ENCODE measurements at regions not wholly inside any gene's neighbourhood (a gene's known extent, or its start where the extent isn't known, plus 50 kb on each side); places are given as distances from the start of the nearest gene placed in this dataset.

- H3K36me3 ChIP-seq, result no peaks in the 10 kb centered on the region
- H3K9me3 ChIP-seq (ENCODE audit: low read depth), result no peaks in the 10 kb centered on the region
- H3K27me3 ChIP-seq, result no peaks in the 10 kb centered on the region
- TF ChIP-seq, protein P1, sequence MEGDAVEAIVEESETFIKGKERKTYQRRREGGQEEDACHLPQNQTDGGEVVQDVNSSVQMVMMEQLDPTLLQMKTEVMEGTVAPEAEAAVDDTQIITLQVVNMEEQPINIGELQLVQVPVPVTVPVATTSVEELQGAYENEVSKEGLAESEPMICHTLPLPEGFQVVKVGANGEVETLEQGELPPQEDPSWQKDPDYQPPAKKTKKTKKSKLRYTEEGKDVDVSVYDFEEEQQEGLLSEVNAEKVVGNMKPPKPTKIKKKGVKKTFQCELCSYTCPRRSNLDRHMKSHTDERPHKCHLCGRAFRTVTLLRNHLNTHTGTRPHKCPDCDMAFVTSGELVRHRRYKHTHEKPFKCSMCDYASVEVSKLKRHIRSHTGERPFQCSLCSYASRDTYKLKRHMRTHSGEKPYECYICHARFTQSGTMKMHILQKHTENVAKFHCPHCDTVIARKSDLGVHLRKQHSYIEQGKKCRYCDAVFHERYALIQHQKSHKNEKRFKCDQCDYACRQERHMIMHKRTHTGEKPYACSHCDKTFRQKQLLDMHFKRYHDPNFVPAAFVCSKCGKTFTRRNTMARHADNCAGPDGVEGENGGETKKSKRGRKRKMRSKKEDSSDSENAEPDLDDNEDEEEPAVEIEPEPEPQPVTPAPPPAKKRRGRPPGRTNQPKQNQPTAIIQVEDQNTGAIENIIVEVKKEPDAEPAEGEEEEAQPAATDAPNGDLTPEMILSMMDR (IDR thresholded peaks at IDR 0.05; ENCODE audit: low read depth, low read length), result no peak
- no peak overlapping the region for H3K27ac ChIP-seq
- DNase-seq (ENCODE audit: low read depth in 1 of 2, low spot score in 1 of 2), result no peak
- no peak overlapping the region for H3K4me3 ChIP-seq
- no peaks in the 10 kb centered on the region for H3K4me1 ChIP-seq (ENCODE audit: low read depth)
These were observed 106.4 kb upstream of the ANO1 start for GRCh38 chr11:69971741-69972140.

DNA sequence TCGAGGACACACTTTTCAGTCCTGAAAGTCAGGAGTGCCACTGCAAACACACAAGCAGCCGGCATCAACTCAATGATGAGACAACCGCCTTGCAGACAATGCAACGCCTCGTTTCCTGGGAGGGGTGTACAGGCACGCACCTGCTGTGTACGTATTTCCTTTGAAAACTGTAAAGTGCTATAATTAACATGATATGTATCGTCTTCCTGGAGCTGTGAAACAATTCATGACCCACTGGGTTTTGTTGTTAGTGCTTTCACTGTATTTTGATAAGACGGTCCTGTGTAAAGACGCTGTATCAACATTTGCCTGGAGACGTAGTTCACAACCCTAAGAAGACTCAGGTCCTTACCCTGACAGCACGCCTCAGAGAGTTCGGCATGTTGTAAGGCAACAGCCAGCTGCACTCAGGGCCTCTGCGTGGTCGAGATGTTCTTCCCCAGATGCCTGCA is 105.7 kb upstream of the ANO1 start:
- H3K4me1 ChIP-seq (ENCODE audit: low read depth), result no peaks in the 10 kb centered on the region
- TF ChIP-seq, protein P1 (IDR thresholded peaks at IDR 0.05; ENCODE audit: low read depth, low read length), result no peak
- no peaks in the 10 kb centered on the region for H3K27me3 ChIP-seq
- no peak for DNase-seq (ENCODE audit: low read depth in 1 of 2, low spot score in 1 of 2)
- no peak overlapping the region for H3K4me3 ChIP-seq
- H3K9me3 ChIP-seq (ENCODE audit: low read depth), result no peaks in the 10 kb centered on the region
- H3K27ac ChIP-seq, result no peak overlapping the region
- H3K36me3 ChIP-seq, result no peaks in the 10 kb centered on the region

- no peak overlapping the region for H3K4me3 ChIP-seq
- no peaks in the 10 kb centered on the region for H3K36me3 ChIP-seq
- TF ChIP-seq, protein P1 (IDR thresholded peaks at IDR 0.05; ENCODE audit: low read depth, low read length), result no peak
- DNase-seq (ENCODE audit: low read depth in 1 of 2, low spot score in 1 of 2), result no peak
- H3K27me3 ChIP-seq, result no peaks in the 10 kb centered on the region
- no peak overlapping the region for H3K27ac ChIP-seq
- no peaks in the 10 kb centered on the region for H3K9me3 ChIP-seq (ENCODE audit: low read depth)
- H3K4me1 ChIP-seq (ENCODE audit: low read depth), result no peaks in the 10 kb centered on the region
These were observed 103.6 kb upstream of the ANO1 start for GRCh38 chr11:69974528-69974927.

DNA sequence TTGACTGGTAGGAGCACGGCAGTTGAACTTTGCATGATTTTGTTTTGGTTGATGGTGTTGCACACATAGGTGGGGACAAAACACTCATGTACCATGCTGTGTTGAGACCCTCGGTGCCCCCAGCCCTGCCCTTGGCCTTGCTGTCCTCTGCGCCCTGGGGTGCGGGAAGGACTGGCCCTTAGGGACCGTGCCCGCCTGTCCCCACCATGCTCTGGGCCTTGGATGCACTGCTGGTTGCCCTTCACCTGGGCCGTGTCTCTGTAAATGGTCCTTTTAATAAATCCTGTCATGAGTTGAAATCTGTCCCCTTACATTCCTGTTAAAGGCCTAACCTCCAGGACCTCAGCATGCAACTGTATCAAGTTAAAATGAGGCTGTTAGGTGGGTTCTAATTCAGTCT is 102.3 kb upstream of the ANO1 start:
- H3K4me1 ChIP-seq (ENCODE audit: low read depth), result no peaks in the 10 kb centered on the region
- DNase-seq (ENCODE audit: low read depth in 1 of 2, low spot score in 1 of 2), result no peak
- TF ChIP-seq, protein P1 (IDR thresholded peaks at IDR 0.05; ENCODE audit: low read depth, low read length), result no peak
- no peak overlapping the region for H3K27ac ChIP-seq
- H3K36me3 ChIP-seq, result no peaks in the 10 kb centered on the region
- no peaks in the 10 kb centered on the region for H3K27me3 ChIP-seq
- H3K9me3 ChIP-seq (ENCODE audit: low read depth), result no peaks in the 10 kb centered on the region
- H3K4me3 ChIP-seq, result no peak overlapping the region

- H3K36me3 ChIP-seq, result no peaks in the 10 kb centered on the region
- no peaks in the 10 kb centered on the region for H3K9me3 ChIP-seq (ENCODE audit: low read depth)
- no peak overlapping the region for H3K4me3 ChIP-seq
- H3K27me3 ChIP-seq, result no peaks in the 10 kb centered on the region
- no peak for DNase-seq (ENCODE audit: low read depth in 1 of 2, low spot score in 1 of 2)
- H3K4me1 ChIP-seq (ENCODE audit: low read depth), result no peaks in the 10 kb centered on the region
- H3K27ac ChIP-seq, result no peak overlapping the region
- TF ChIP-seq, protein P1 (IDR thresholded peaks at IDR 0.05; ENCODE audit: low read depth, low read length), result no peak
These were observed 101.3 kb upstream of the ANO1 start for GRCh38 chr11:69976794-69977193.

DNA sequence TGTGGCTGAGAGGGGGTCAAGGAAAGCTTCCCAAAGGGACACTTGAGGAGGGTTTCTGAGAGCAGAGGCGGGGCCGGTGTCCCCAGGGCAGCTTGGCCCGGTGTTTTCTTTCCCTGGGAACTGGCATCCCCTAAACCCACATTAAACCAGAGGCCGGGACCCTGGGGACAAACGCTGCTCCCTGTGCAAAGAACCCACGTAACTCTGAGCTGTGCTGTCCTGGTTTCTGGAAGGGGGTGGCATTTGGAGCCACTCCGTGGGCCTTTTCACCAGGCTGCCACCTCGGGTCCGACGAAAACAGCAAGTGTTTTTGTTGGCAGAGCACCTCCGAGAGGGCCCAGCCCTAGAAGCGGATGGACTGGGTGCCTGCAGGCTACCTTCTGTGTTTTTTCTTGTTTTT is 100.2 kb upstream of the ANO1 start:
- H3K27ac ChIP-seq, result no peak overlapping the region
- no peaks in the 10 kb centered on the region for H3K4me1 ChIP-seq (ENCODE audit: low read depth)
- TF ChIP-seq, protein P1 (IDR thresholded peaks at IDR 0.05; ENCODE audit: low read depth, low read length), result no peak
- peaks cover 5% of the 10 kb centered on the region for H3K27me3 ChIP-seq
- no peak for DNase-seq (ENCODE audit: low read depth in 1 of 2, low spot score in 1 of 2)
- no peak overlapping the region for H3K4me3 ChIP-seq
- H3K36me3 ChIP-seq, result no peaks in the 10 kb centered on the region
- H3K9me3 ChIP-seq (ENCODE audit: low read depth), result no peaks in the 10 kb centered on the region
